Epithelial cell of prostate (primary cell): ENCODE measurements at regions not wholly inside any gene's neighbourhood (a gene's known extent, or its start where the extent isn't known, plus 50 kb on each side); places are given as distances from the start of the nearest gene placed in this dataset.

Experiments used
- DNase-seq: peaks from one replicate; pipeline ENCODE4 v3.0.0-alpha.2; 2011; ENCODE audit warnings: low read depth, low spot score
- H3K27ac ChIP-seq: fragments of 450-650 bp; 2 replicates; pipeline ENCODE4 v1.5.1; 2017; ENCODE audit warnings: mild to moderate bottlenecking

GRCh38 chr5:4204276-4205141 is 608.9 kb downstream of the IRX1 start:
- H3K27ac ChIP-seq, result no peak overlapping the region
- DNase-seq, result no peak

- no peak for DNase-seq
These were observed 609.8 kb downstream of the IRX1 start for GRCh38 chr5:4205398-4205797.

GRCh38 chr5:4206127-4206526 is 610.5 kb downstream of the IRX1 start:
- DNase-seq, result no peak
- H3K27ac ChIP-seq, result no peak overlapping the region

More at GRCh38 chr5:4205398-4205797, 609.8 kb downstream of the IRX1 start:
- no peak overlapping the region for H3K27ac ChIP-seq

GRCh38 chr5:4207486-4207885 is 611.9 kb downstream of the IRX1 start:
- no peak for DNase-seq
- H3K27ac ChIP-seq, result no peak overlapping the region

GRCh38 chr5:4208537-4208936 is 612.9 kb downstream of the IRX1 start:
- no peak for DNase-seq
- no peak overlapping the region for H3K27ac ChIP-seq

GRCh38 chr5:4208996-4209395 is 613.4 kb downstream of the IRX1 start:
- no peak for DNase-seq
- H3K27ac ChIP-seq, result no peak overlapping the region

- no peak overlapping the region for H3K27ac ChIP-seq
- DNase-seq, result no peak
These were observed 616.6 kb downstream of the IRX1 start for GRCh38 chr5:4212071-4212739.

- no peak overlapping the region for H3K27ac ChIP-seq
- DNase-seq, result no peak
These were observed 617.6 kb downstream of the IRX1 start for GRCh38 chr5:4212981-4213819.

- no peak overlapping the region for H3K27ac ChIP-seq
- DNase-seq, result no peak
These were observed 619.5 kb downstream of the IRX1 start for GRCh38 chr5:4215143-4215542.

- no peak for DNase-seq
- H3K27ac ChIP-seq, result no peak overlapping the region
These were observed 620.5 kb downstream of the IRX1 start for GRCh38 chr5:4216142-4216541.

GRCh38 chr5:4220016-4220415 is 624.4 kb downstream of the IRX1 start:
- DNase-seq, result no peak
- no peak overlapping the region for H3K27ac ChIP-seq

GRCh38 chr5:4221048-4221447 is 625.4 kb downstream of the IRX1 start:
- H3K27ac ChIP-seq, result no peak overlapping the region
- DNase-seq, result no peak

GRCh38 chr5:4222147-4222546 is 626.5 kb downstream of the IRX1 start:
- DNase-seq, result no peak

GRCh38 chr5:4222821-4223220 is 627.2 kb downstream of the IRX1 start:
- no peak for DNase-seq
- H3K27ac ChIP-seq, result no peak overlapping the region

More at GRCh38 chr5:4222147-4222546, 626.5 kb downstream of the IRX1 start:
- H3K27ac ChIP-seq, result no peak overlapping the region

GRCh38 chr5:4225741-4226140 is 630.1 kb downstream of the IRX1 start:
- H3K27ac ChIP-seq, result no peak overlapping the region
- DNase-seq, result no peak

- DNase-seq, result no peak
- no peak overlapping the region for H3K27ac ChIP-seq
These were observed 630.9 kb downstream of the IRX1 start for GRCh38 chr5:4226565-4226964.

GRCh38 chr5:4228708-4229107 is 633.1 kb downstream of the IRX1 start:
- H3K27ac ChIP-seq, result no peak overlapping the region
- no peak for DNase-seq

- DNase-seq, result no peak
- no peak overlapping the region for H3K27ac ChIP-seq
These were observed 634.0 kb downstream of the IRX1 start for GRCh38 chr5:4229414-4230292.

GRCh38 chr5:4230471-4230785 is 634.8 kb downstream of the IRX1 start:
- no peak overlapping the region for H3K27ac ChIP-seq
- DNase-seq, result no peak
